GM12878 (cell line): ENCODE measurements at regions not wholly inside any gene's neighbourhood (a gene's known extent, or its start where the extent isn't known, plus 50 kb on each side); places are given as distances from the start of the nearest gene placed in this dataset.
A peak's percentile ranks its signal among the peaks of the same experiment; 100 is the strongest.

Source experiments
- BACH1 ChIP-seq: fragments of 450-650 bp; IDR thresholded peaks from 2 replicates; pipeline ENCODE4 v1.6.1; 2017; ENCODE audit warnings: mild to moderate bottlenecking, borderline replicate concordance
- CBX3 ChIP-seq: fragments of 200-600 bp; sonication (generic); IDR thresholded peaks from 2 replicates; pipeline ENCODE4 v1.6.1; 2016; ENCODE audit warnings: low read depth, borderline replicate concordance
- EGR1 ChIP-seq, 2 experiments: IDR thresholded peaks; 1 replicate in 1 of 2; 2 replicates in 1 of 2; pipeline ENCODE4 v1.6.1; 2011 to 2012; ENCODE audit warnings: low read depth in 2 of 2, low read length in 2 of 2, borderline replicate concordance in 1 of 2, mild to moderate bottlenecking in 1 of 2, moderate library complexity in 1 of 2
- FOXK2 ChIP-seq: fragments of 450-650 bp; IDR thresholded peaks from 2 replicates; pipeline ENCODE4 v1.6.1; 2017; ENCODE audit warnings: mild to moderate bottlenecking, moderate library complexity
- IKZF2 ChIP-seq, 2 experiments: fragments of 450-650 bp; IDR thresholded peaks; 2 replicates each; pipeline ENCODE4 v1.6.1; 2017; ENCODE audit warnings: mild to moderate bottlenecking in 2 of 2, moderate library complexity in 2 of 2
- KAT2A ChIP-seq: conservative IDR thresholded peaks from 2 replicates; pipeline ENCODE4 v1.6.1; 2011; ENCODE audit warnings: low read depth, low read length; ENCODE audit not compliant: control insufficient read depth
- MAX ChIP-seq: IDR thresholded peaks from 2 replicates; pipeline ENCODE4 v1.6.1; 2012; ENCODE audit warnings: low read depth, low read length, improper control_type of control experiment
- NR2C1 ChIP-seq: fragments of 450-650 bp; IDR thresholded peaks from 2 replicates; pipeline ENCODE4 v1.6.1; 2017; ENCODE audit warnings: antibody characterized with exemption, mild to moderate bottlenecking, moderate library complexity
- POU2F2 ChIP-seq: IDR thresholded peaks from 3 replicates; pipeline ENCODE4 v1.6.1; 2011; ENCODE audit warnings: low read depth, mild to moderate bottlenecking, low read length, borderline replicate concordance
- PRDM15 ChIP-seq: fragments of 450-650 bp; formaldehyde crosslinking; IDR thresholded peaks from 2 replicates; pipeline ENCODE4 v1.4.0; 2020; ENCODE audit warnings: mild to moderate bottlenecking, moderate library complexity
- TCF3 ChIP-seq: IDR thresholded peaks from 2 replicates; pipeline ENCODE4 v1.6.1; 2012; ENCODE audit warnings: low read depth, mild to moderate bottlenecking, low read length, borderline replicate concordance; ENCODE audit not compliant: insufficient read depth
- YBX1 ChIP-seq: fragments of 450-650 bp; IDR thresholded peaks from 2 replicates; pipeline ENCODE4 v1.6.1; 2016; ENCODE audit warnings: antibody characterized with exemption
- ZSCAN29 ChIP-seq: fragments of 450-650 bp; IDR thresholded peaks from 2 replicates; pipeline ENCODE4 v1.6.1; 2017; ENCODE audit warnings: mild to moderate bottlenecking, moderate library complexity
- TF ChIP-seq, protein P1 (sequence below): IDR thresholded peaks from 2 replicates; pipeline ENCODE4 v1.6.1; 2012; ENCODE audit warnings: low read length, inconsistent platforms
- TF ChIP-seq, protein P2 (sequence below): fragments of 450-650 bp; IDR thresholded peaks from 2 replicates; pipeline ENCODE4 v1.6.1; 2017; ENCODE audit warnings: mild to moderate bottlenecking
- TF ChIP-seq, protein P3 (sequence below): fragments of 150-350 bp; IDR thresholded peaks from 2 replicates; pipeline ENCODE4 v1.6.1; 2014; ENCODE audit warnings: mild to moderate bottlenecking, low read depth, low read length
- TF ChIP-seq, protein P4 (sequence below): fragments of 150-350 bp; IDR thresholded peaks from 2 replicates; pipeline ENCODE4 v1.6.1; 2016; ENCODE audit warnings: low read depth, low read length

- no peak for TF ChIP-seq PRDM15
- TF ChIP-seq MAX: peak; percentile 70; the same call in 1 of the 2 replicates
- TF ChIP-seq NR2C1: peak; percentile 79
- no peak for TF ChIP-seq CBX3
- no peak for TF ChIP-seq EGR1 (IDR thresholded peaks at IDR 0.05; ENCODE audit: borderline replicate concordance in 1 of 2, low read depth in 2 of 2, low read length in 2 of 2)
- peak; percentile 60; the same call in 1 of the 2 replicates for TF ChIP-seq TCF3
- TF ChIP-seq, protein P1, sequence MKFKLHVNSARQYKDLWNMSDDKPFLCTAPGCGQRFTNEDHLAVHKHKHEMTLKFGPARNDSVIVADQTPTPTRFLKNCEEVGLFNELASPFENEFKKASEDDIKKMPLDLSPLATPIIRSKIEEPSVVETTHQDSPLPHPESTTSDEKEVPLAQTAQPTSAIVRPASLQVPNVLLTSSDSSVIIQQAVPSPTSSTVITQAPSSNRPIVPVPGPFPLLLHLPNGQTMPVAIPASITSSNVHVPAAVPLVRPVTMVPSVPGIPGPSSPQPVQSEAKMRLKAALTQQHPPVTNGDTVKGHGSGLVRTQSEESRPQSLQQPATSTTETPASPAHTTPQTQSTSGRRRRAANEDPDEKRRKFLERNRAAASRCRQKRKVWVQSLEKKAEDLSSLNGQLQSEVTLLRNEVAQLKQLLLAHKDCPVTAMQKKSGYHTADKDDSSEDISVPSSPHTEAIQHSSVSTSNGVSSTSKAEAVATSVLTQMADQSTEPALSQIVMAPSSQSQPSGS: peak; percentile 89
- no peak for TF ChIP-seq YBX1
- no peak for TF ChIP-seq ZSCAN29
- TF ChIP-seq, protein P2, sequence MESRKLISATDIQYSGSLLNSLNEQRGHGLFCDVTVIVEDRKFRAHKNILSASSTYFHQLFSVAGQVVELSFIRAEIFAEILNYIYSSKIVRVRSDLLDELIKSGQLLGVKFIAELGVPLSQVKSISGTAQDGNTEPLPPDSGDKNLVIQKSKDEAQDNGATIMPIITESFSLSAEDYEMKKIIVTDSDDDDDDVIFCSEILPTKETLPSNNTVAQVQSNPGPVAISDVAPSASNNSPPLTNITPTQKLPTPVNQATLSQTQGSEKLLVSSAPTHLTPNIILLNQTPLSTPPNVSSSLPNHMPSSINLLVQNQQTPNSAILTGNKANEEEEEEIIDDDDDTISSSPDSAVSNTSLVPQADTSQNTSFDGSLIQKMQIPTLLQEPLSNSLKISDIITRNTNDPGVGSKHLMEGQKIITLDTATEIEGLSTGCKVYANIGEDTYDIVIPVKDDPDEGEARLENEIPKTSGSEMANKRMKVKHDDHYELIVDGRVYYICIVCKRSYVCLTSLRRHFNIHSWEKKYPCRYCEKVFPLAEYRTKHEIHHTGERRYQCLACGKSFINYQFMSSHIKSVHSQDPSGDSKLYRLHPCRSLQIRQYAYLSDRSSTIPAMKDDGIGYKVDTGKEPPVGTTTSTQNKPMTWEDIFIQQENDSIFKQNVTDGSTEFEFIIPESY: no peak
- peak; percentile 93; the same call in 2 of the 3 replicates for TF ChIP-seq POU2F2
- TF ChIP-seq FOXK2: no peak
- TF ChIP-seq BACH1: peak; percentile 50; the same call in 1 of the 2 replicates
- TF ChIP-seq, protein P3, sequence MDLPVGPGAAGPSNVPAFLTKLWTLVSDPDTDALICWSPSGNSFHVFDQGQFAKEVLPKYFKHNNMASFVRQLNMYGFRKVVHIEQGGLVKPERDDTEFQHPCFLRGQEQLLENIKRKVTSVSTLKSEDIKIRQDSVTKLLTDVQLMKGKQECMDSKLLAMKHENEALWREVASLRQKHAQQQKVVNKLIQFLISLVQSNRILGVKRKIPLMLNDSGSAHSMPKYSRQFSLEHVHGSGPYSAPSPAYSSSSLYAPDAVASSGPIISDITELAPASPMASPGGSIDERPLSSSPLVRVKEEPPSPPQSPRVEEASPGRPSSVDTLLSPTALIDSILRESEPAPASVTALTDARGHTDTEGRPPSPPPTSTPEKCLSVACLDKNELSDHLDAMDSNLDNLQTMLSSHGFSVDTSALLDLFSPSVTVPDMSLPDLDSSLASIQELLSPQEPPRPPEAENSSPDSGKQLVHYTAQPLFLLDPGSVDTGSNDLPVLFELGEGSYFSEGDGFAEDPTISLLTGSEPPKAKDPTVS: no peak
- no peak for TF ChIP-seq KAT2A
- TF ChIP-seq, protein P4, sequence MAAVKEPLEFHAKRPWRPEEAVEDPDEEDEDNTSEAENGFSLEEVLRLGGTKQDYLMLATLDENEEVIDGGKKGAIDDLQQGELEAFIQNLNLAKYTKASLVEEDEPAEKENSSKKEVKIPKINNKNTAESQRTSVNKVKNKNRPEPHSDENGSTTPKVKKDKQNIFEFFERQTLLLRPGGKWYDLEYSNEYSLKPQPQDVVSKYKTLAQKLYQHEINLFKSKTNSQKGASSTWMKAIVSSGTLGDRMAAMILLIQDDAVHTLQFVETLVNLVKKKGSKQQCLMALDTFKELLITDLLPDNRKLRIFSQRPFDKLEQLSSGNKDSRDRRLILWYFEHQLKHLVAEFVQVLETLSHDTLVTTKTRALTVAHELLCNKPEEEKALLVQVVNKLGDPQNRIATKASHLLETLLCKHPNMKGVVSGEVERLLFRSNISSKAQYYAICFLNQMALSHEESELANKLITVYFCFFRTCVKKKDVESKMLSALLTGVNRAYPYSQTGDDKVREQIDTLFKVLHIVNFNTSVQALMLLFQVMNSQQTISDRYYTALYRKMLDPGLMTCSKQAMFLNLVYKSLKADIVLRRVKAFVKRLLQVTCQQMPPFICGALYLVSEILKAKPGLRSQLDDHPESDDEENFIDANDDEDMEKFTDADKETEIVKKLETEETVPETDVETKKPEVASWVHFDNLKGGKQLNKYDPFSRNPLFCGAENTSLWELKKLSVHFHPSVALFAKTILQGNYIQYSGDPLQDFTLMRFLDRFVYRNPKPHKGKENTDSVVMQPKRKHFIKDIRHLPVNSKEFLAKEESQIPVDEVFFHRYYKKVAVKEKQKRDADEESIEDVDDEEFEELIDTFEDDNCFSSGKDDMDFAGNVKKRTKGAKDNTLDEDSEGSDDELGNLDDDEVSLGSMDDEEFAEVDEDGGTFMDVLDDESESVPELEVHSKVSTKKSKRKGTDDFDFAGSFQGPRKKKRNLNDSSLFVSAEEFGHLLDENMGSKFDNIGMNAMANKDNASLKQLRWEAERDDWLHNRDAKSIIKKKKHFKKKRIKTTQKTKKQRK: no peak
- peak; percentile 95 to 97 for TF ChIP-seq IKZF2 (IDR thresholded peaks at IDR 0.05)
Observed at GRCh38 chr2:8488001-8488738, 193.7 kb upstream of the ID2 start (continued).
